Keratinocyte (primary cell): ENCODE measurements at regions not wholly inside any gene's neighbourhood (a gene's known extent, or its start where the extent isn't known, plus 50 kb on each side); places are given as distances from the start of the nearest gene placed in this dataset.

Experiments used
- EZH2 ChIP-seq: IDR thresholded peaks from one replicate; pipeline ENCODE4 v1.6.1; 2012; ENCODE audit warnings: inconsistent platforms, mild to moderate bottlenecking, low read length, moderate library complexity
- TF ChIP-seq, protein P1 (sequence below), 3 experiments: IDR thresholded peaks in 1 of 3; conservative IDR thresholded peaks in 1 of 3; optimal IDR thresholded peaks in 1 of 3; 2 replicates in 2 of 3; 3 replicates in 1 of 3; pipeline versions ENCODE3 to v1.5.1; 2011; ENCODE audit warnings: low read length in 3 of 3, mild to moderate bottlenecking in 3 of 3, moderate library complexity in 2 of 3, control low read depth in 1 of 3, inconsistent platforms in 1 of 3; ENCODE audit not compliant: insufficient read depth in 2 of 3; ENCODE audit errors: extremely low read depth in 1 of 3

GRCh38 chr18:38923126-38923525 is 1357.5 kb upstream of the CELF4 start:
- TF ChIP-seq, protein P1, sequence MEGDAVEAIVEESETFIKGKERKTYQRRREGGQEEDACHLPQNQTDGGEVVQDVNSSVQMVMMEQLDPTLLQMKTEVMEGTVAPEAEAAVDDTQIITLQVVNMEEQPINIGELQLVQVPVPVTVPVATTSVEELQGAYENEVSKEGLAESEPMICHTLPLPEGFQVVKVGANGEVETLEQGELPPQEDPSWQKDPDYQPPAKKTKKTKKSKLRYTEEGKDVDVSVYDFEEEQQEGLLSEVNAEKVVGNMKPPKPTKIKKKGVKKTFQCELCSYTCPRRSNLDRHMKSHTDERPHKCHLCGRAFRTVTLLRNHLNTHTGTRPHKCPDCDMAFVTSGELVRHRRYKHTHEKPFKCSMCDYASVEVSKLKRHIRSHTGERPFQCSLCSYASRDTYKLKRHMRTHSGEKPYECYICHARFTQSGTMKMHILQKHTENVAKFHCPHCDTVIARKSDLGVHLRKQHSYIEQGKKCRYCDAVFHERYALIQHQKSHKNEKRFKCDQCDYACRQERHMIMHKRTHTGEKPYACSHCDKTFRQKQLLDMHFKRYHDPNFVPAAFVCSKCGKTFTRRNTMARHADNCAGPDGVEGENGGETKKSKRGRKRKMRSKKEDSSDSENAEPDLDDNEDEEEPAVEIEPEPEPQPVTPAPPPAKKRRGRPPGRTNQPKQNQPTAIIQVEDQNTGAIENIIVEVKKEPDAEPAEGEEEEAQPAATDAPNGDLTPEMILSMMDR (optimal IDR thresholded peaks at IDR 0.05 in 1 of 3, IDR thresholded peaks at IDR 0.05 in 1 of 3, conservative IDR thresholded peaks at IDR 0.05 in 1 of 3; ENCODE audit: extremely low read depth in 1 of 3, insufficient read depth in 2 of 3, low read length in 3 of 3) = no peak
- TF ChIP-seq EZH2 = no peak
